B cell (primary cell): ENCODE measurements at regions not wholly inside any gene's neighbourhood (a gene's known extent, or its start where the extent isn't known, plus 50 kb on each side); places are given as distances from the start of the nearest gene placed in this dataset.

Experiments
- ATAC-seq: fragments of 200-7000 bp; cut with Tn5 transposase; one replicate; pipeline ENCODE4 v1.10.0; 2021; ENCODE audit warnings: low read depth, mild to moderate bottlenecking, moderate number of reproducible peaks, moderate library complexity
- CTCF ChIA-PET: fragments of 350-600 bp; sonication (Branson Sonifier 250); formaldehyde crosslinking; loops from one replicate; lab custom pipeline; 2021; ENCODE audit warnings: antibody characterized with exemption, inconsistent platforms; lab: Charles Lee
- POLR2A ChIA-PET: fragments of 350-600 bp; sonication (Branson Sonifier 250); formaldehyde crosslinking; loops from one replicate; lab custom pipeline; 2021; ENCODE audit warnings: antibody characterized with exemption; lab: Charles Lee
- DNase-seq: peaks from one replicate; pipeline ENCODE4 v3.0.0; 2013
- H2AFZ ChIP-seq: 2 replicates; pipeline ENCODE4 v1.6.1; 2012; ENCODE audit warnings: mild to moderate bottlenecking, low read depth, low read length; ENCODE audit not compliant: insufficient read depth, poor library complexity, severe bottlenecking
- H3K27ac ChIP-seq, 2 donors: 1 replicate in 1 of 2; 2 replicates in 1 of 2; pipeline ENCODE4 v1.5.1; 2012 to 2013; ENCODE audit warnings: low read length in 2 of 2, mild to moderate bottlenecking in 2 of 2, moderate library complexity in 1 of 2
- H3K27me3 ChIP-seq, 4 experiments: fragments of 200-600 bp in 1 of 4; sonication (generic) in 1 of 4; replicated peaks in 1 of 4; 1 replicate in 2 of 4; 2 replicates in 2 of 4; pipeline versions ENCODE4 v1.6.1 to v1.7.0; 2013 to 2016; ENCODE audit warnings: low read length in 3 of 4, mild to moderate bottlenecking in 2 of 4, mixed read lengths in 1 of 4, moderate library complexity in 1 of 4; ENCODE audit not compliant: insufficient read depth in 4 of 4, control insufficient read depth in 3 of 4; ENCODE audit errors: control extremely low read depth in 1 of 4
- H3K36me3 ChIP-seq, 2 experiments: replicated peaks in 1 of 2; 1 replicate in 1 of 2; 2 replicates in 1 of 2; pipeline versions ENCODE4 v1.6.1 to v1.7.1; 2013; ENCODE audit warnings: low read length in 1 of 2; ENCODE audit not compliant: insufficient read depth in 2 of 2, control insufficient read depth in 1 of 2; ENCODE audit errors: control extremely low read depth in 1 of 2, extremely low read depth in 1 of 2
- H3K4me1 ChIP-seq, 2 donors: fragments of 200-600 bp in 1 of 2; sonication (generic) in 1 of 2; 1 replicate in 1 of 2; 2 replicates in 1 of 2; pipeline versions ENCODE4 v1.5.1 to v1.6.1; 2013 to 2017; ENCODE audit warnings: low read length in 2 of 2; ENCODE audit not compliant: control insufficient read depth in 2 of 2, insufficient read depth in 2 of 2
- H3K4me2 ChIP-seq: replicated peaks from 2 replicates; pipeline ENCODE3; 2012; ENCODE audit warnings: mild to moderate bottlenecking, low read depth, low read length; ENCODE audit not compliant: poor library complexity, severe bottlenecking
- H3K4me3 ChIP-seq, 5 experiments: fragments of 200-600 bp in 1 of 5; sonication (generic) in 1 of 5; 1 replicate in 3 of 5; 2 replicates in 2 of 5; pipeline versions ENCODE4 v1.5.1 to v1.7.0; 2011 to 2016; ENCODE audit warnings: low read length in 4 of 5, mild to moderate bottlenecking in 4 of 5, low read depth in 2 of 5, control low read depth in 1 of 5, moderate library complexity in 1 of 5; ENCODE audit not compliant: insufficient read depth in 1 of 5; ENCODE audit errors: control extremely low read depth in 1 of 5, extremely low read depth in 1 of 5
- H3K79me2 ChIP-seq: fragments of 200-600 bp; sonication (generic); one replicate; pipeline ENCODE4 v1.6.0; 2016; ENCODE audit warnings: low read length; ENCODE audit not compliant: control insufficient read depth, insufficient read depth
- H3K9ac ChIP-seq: fragments of 200-600 bp; sonication (generic); 2 replicates; pipeline ENCODE4 v1.6.1; 2017; ENCODE audit warnings: mild to moderate bottlenecking, low read length, moderate library complexity
- H3K9me3 ChIP-seq, 3 donors: one replicate each; pipeline versions ENCODE4 v1.6.1 to v1.7.1; 2013; ENCODE audit warnings: low read length in 2 of 3; ENCODE audit not compliant: control insufficient read depth in 2 of 3, insufficient read depth in 1 of 3; ENCODE audit errors: control extremely low read depth in 1 of 3
- H4K20me1 ChIP-seq: 2 replicates; pipeline ENCODE4 v1.6.0; 2012; ENCODE audit warnings: mild to moderate bottlenecking, low read length; ENCODE audit not compliant: insufficient read depth, control insufficient read depth, poor library complexity, severe bottlenecking
- H3K27ac Mint-ChIP-seq: one replicate; pipeline ENCODE4 v1.8.0; 2021; ENCODE audit warnings: mixed read lengths
- H3K27me3 Mint-ChIP-seq: one replicate; pipeline ENCODE4 v1.8.0; 2021; ENCODE audit warnings: mixed read lengths
- H3K4me1 Mint-ChIP-seq: one replicate; pipeline ENCODE4 v1.8.0; 2021; ENCODE audit warnings: mixed read lengths
- H3K4me3 Mint-ChIP-seq: one replicate; pipeline ENCODE4 v1.8.0; 2021; ENCODE audit warnings: mixed read lengths
- H3K9me3 Mint-ChIP-seq: one replicate; pipeline ENCODE4 v1.8.0; 2022; ENCODE audit warnings: mixed read lengths; ENCODE audit not compliant: insufficient read depth
- CTCF ChIP-seq: fragments of 200-600 bp; IDR thresholded peaks from one replicate; pipeline ENCODE4 v1.8.0; 2022; ENCODE audit warnings: antibody characterized with exemption, mild to moderate bottlenecking
- EZH2 ChIP-seq: IDR thresholded peaks from 2 replicates; pipeline ENCODE4 v1.6.1; 2012; ENCODE audit warnings: borderline replicate concordance, low read depth, mild to moderate bottlenecking, moderate library complexity, low read length; ENCODE audit not compliant: insufficient read depth, poor library complexity, severe bottlenecking
- WGBS: methylation state at CpG from one replicate; pipeline ENCODE4 v1.1.5; 2013; ENCODE audit warnings: missing lambda C conversion rate; ENCODE audit not compliant: insufficient coverage; 5-methylcytosine and 5-hydroxymethylcytosine counted together
- intact Hi-C: fragments of 100-400 bp; cut with micrococcal nuclease; formaldehyde crosslinking; loops from one replicate; pipeline ENCODE4 v1.10.0; 2022

GRCh38 chr16:48479329-48479728 is 94.1 kb upstream of the SIAH1 start:
- ATAC-seq = no peak
- Histone ChIP-seq H3K4me3 (no peak overlapping the region), H3K9me3 (peaks cover 0 to 4% (median 3%) of the 10 kb centered on the region in 3 donors), H2AFZ (no peak overlapping the region), H3K27ac (no peak overlapping the region), H3K79me2 (no peaks in the 10 kb centered on the region), H3K36me3 (no peaks in the 10 kb centered on the region), H3K27me3 (peaks cover 0 to 2% (median 0%) of the 10 kb centered on the region in 4 experiments), H3K4me1 (no peaks in the 10 kb centered on the region), H3K4me2 (no peak overlapping the region), H4K20me1 (no peaks in the 10 kb centered on the region), H3K9ac (no peak overlapping the region)
- CTCF ChIA-PET = no interaction called here
- H3K27ac Mint-ChIP-seq = no peak overlapping the region
- peaks cover 6% of the 10 kb centered on the region for H3K27me3 Mint-ChIP-seq
- POLR2A ChIA-PET = no interaction called here
- intact Hi-C loops = no loop called here
- H3K9me3 Mint-ChIP-seq = no peaks in the 10 kb centered on the region
- WGBS = 100% methylated on average over 2 of the region's 3 CpGs
- no peaks in the 10 kb centered on the region for H3K4me1 Mint-ChIP-seq
- no peak for TF ChIP-seq CTCF
- TF ChIP-seq EZH2 = no peak
- DNase-seq = no peak
- H3K4me3 Mint-ChIP-seq = no peak overlapping the region

GRCh38 chr16:48478393-48478792 is 93.2 kb upstream of the SIAH1 start:
- Histone ChIP-seq H3K4me1 (no peaks in the 10 kb centered on the region), H3K4me3 (no peak overlapping the region), H4K20me1 (no peaks in the 10 kb centered on the region), H3K27me3 (peaks cover 0 to 2% (median 0%) of the 10 kb centered on the region in 4 experiments), H3K79me2 (no peaks in the 10 kb centered on the region), H3K9me3 (peaks cover 0 to 4% (median 0%) of the 10 kb centered on the region in 3 donors), H3K27ac (no peak overlapping the region), H3K4me2 (no peak overlapping the region), H3K36me3 (no peaks in the 10 kb centered on the region), H3K9ac (no peak overlapping the region), H2AFZ (no peak overlapping the region)
- TF ChIP-seq CTCF (no peak), EZH2 (no peak)
- ATAC-seq = no peak
- 83% methylated on average over 1 of the region's 5 CpGs for WGBS
- no peaks in the 10 kb centered on the region for H3K9me3 Mint-ChIP-seq
- ChIA-PET CTCF (interaction anchor here (1.8 kb wide), 1 partner anchor 22 kb away, joined by 6 read pairs; no protein-coding TSS in a partner anchor), POLR2A (interaction anchor here (0.7 kb wide), 1 partner anchor 34 kb away, joined by 6 read pairs; no protein-coding TSS in a partner anchor)
- DNase-seq = no peak
- H3K4me3 Mint-ChIP-seq = no peak overlapping the region
- peaks cover 6% of the 10 kb centered on the region for H3K27me3 Mint-ChIP-seq
- intact Hi-C loops = no loop called here
- no peak overlapping the region for H3K27ac Mint-ChIP-seq
- H3K4me1 Mint-ChIP-seq = no peaks in the 10 kb centered on the region
